WTC11 (cell line): ENCODE measurements at regions not wholly inside any gene's neighbourhood (a gene's known extent, or its start where the extent isn't known, plus 50 kb on each side); places are given as distances from the start of the nearest gene placed in this dataset.

Experiments used
- CTCF ChIP-seq: fragments of 200-600 bp; IDR thresholded peaks from 2 replicates; pipeline ENCODE4 v1.8.0; 2022; ENCODE audit warnings: antibody characterized with exemption
- NFE2L1 ChIP-seq: sonication (generic); formaldehyde crosslinking; IDR thresholded peaks from 2 replicates; pipeline ENCODE4 v1.8.1; 2023; ENCODE audit warnings: missing genetic modification reagents

- TF ChIP-seq CTCF: no peak
- no peak for TF ChIP-seq NFE2L1
These were observed 50.1 kb upstream of the IGFBP5 start for GRCh38 chr2:216745453-216745852.
